ENCODE measurements at regions not wholly inside any gene's neighbourhood (a gene's known extent, or its start where the extent isn't known, plus 50 kb on each side); places are given as distances from the start of the nearest gene placed in this dataset.

DNA sequence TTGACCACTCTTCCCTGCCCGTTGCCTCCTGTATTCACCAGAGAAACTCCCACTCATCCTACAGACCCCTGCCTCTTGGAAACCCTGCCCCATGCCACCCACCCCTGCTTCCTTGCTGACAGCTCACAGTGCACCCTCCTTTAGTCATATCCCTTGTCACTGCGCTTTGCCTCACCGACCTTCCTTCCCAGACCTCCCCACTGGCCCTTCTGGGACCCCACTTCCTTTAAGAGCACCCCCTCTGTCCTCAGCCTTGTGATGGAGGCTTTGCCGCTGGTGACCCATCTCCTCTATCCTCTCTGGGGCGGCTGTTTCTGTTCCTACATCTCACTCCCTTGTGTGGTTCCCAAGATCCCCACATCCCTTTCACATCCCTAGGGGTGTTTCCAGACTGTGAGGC is 92.8 kb upstream of the ZMIZ1 start:
- no peak for DNase-seq

- no peak for DNase-seq
Measured at GRCh38 chr10:78976825-78977755, 91.7 kb upstream of the ZMIZ1 start.

DNA sequence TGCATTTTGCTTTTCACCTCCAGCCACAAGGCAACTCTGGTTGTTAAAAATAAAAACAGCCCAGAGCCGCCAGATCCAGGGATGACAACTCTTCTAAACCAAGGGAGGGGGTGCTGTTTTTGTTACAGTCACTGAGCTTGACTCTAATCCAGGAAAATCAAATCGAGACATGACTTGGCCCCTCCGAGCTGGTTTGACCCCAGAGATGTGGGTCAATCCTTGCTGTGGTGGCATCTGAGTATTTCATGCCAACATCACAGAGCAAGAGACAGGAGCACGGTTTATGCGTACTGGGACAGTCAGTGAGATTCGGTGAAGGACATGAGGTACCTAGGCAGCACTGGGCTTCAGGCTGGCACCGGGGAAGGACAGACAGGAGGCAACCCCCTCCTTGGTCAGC is 88.8 kb upstream of the ZMIZ1 start:
- DNase-seq, result no peak

GRCh38 chr10:78980354-78980753 is 88.4 kb upstream of the ZMIZ1 start:
- no peak for DNase-seq

DNA sequence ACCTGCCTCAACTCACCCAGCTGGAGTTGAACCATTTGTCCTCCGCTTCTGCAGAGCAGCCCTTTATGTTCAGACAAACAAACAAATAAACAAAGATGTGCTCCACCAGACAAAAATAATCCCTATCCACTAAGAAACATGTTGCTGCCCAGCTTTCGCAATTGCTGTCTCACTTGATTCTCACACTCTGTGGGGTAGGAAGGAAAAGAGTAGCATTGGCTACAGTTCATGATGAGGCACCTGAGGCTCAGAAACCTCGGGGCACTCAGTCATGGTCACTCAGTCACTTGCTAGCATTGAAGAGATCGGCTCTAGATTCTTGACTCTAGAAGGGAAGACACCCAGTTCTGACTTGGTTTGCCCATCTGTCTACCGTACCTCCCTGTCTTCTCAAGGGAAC is 88.0 kb upstream of the ZMIZ1 start:
- no peak for DNase-seq

- DNase-seq, result no peak
Measured at GRCh38 chr10:78981257-78981969, 87.4 kb upstream of the ZMIZ1 start.

DNA sequence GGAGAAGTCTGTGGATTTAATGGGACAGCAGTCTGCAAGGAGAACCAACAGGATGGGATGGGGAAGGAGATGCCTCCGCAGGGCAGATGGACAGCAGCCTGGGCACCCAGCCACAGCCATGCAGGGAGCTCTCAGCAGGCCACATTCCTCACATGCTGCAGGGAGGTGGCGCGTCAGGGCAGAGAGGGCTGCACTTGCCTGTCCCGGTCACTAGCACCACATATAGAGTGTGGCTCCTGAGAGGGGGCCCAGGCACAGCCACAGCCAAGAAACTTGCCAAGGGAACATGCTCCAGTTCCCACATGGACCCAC is 86.8 kb upstream of the ZMIZ1 start:
- DNase-seq, result no peak

- no peak for DNase-seq
Measured at GRCh38 chr10:78982726-78983125, 86.0 kb upstream of the ZMIZ1 start.

DNA sequence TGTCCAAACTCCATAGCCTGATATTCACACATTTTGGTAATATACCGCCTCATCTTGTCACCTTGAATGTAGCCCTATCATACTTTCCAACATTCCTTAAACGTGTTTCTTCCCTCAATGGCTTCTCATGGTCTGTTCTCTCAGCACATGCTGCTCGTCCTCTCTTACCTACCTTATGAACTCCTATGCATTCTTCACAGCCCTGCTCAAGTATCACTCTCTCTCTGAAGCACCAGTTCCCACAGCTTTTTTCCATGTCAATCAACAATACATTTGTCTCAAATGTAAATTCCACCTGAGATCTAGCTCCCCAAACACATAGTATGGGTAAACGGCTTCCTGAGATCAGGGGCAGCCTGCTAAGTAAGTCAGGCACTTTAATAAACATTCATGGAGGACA is 85.2 kb upstream of the ZMIZ1 start:
- DNase-seq, result no peak

- no peak for DNase-seq
Measured at GRCh38 chr10:78985973-78986818, 82.6 kb upstream of the ZMIZ1 start.

GRCh38 chr10:78991187-78991586 is 77.6 kb upstream of the ZMIZ1 start:
- no peak for DNase-seq

GRCh38 chr10:78992333-78992732 is 76.4 kb upstream of the ZMIZ1 start:
- no peak for DNase-seq

DNA sequence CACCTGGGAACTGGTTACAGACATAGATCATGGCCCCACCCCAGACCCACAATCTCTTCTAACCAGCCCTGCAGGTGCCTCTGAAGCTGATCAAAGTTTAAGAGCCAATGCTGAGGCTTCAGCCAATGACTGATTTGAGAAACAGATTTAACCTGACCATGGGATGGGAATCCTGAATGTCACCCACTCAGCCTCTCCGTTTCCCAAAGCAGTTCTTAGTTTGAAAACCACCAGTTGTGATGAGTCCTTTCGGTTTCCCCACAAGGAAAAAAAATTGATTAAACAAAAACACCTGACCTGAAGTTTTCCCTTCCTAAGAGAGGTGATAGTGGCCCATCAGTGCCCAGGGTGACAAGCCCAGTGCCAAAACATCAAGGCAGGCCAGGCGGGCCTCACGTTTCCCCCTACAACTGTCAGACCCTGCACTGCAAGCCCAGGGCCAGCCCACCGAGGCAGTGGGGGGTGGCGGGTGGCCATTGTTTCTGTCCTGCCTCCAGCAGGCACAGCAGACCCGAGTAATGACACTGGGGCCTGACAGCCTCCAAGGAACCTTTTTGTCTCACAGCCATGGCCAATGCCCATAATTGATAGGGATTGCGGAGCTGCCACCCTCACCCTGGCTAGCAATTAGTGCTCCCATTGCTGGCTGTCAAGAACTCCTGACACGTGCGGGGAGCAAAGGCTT is 75.4 kb upstream of the ZMIZ1 start:
- no peak for DNase-seq

DNA sequence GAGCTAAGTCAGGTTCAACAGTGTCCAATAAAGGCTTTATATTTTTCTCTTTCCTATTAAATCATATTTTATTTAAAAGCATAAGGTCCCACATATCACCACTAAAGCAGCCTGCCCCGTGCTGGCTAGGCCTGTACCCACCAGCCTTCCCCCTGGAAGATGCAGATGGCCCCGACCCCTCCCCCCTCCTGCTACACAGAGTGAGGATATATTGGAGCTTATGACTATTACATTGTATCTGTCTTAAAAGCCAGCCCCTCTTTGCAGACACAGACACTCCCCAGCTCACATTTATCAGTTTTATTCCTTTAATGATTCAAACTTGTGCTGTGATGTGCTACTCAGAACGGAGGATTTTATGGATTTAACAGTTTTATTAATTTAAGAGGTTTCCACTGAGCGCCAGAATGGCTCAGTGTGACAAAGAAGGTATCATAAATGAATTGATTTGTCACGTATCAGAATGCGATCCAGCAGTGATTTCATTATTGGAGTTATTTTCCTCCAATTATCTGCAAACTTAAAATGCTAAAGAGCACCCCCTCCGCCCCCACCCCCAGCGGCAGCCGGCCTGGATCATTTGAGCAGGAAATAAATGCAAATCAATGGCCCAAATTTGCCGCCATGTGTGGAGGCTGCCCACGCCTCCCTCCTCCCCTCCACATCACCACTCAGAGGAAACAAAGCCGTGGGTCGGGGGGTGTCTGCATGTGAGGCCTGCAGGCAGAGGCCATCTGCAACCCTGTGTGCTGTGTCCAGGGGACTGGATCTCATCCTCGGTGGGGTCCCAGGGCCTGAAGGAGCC is 72.6 kb upstream of the ZMIZ1 start:
- DNase-seq, result no peak

- no peak for DNase-seq
Measured at GRCh38 chr10:78996792-78997129, 72.0 kb upstream of the ZMIZ1 start.

GRCh38 chr10:78997635-78998618 is 70.8 kb upstream of the ZMIZ1 start:
- no peak for DNase-seq

DNA sequence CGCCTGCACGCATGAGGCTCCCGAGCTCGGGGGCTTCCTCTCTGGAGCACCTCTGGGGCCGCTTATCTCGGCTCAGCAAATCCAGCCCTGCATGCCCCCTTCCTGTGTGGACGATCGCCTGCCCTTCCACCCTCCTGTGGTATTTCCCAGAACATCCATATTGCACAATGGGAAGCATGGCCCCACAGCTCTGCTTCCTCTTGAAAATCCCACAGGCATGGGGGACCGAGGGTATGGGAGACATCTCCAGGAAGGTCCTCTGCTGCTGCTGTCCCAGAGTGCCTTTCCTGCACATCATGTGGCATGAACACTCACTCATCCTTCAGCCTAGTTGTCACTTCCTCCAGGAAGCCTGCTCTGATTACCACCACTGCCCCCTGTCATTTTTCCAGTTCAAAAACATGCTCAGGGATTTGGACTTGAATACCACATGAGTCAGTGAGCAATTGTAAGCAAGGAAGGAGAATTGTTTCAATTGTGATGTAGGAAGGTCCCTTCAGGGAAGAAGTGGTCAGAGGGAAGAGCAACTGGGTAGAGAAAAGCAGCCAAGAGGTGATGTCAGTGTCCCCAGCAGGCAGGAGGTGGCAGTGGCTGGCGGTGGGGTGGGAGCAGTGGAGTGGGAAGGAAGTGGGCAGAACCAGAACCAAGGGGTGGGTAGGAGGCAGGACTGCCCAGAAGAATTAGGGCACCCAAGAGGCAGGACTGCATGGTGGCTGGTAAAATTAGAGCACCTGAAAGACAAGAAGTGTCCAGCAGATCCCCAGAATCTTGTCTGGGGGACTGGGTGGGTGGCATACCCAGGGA is 67.5 kb upstream of the ZMIZ1 start:
- DNase-seq, result no peak

DNA sequence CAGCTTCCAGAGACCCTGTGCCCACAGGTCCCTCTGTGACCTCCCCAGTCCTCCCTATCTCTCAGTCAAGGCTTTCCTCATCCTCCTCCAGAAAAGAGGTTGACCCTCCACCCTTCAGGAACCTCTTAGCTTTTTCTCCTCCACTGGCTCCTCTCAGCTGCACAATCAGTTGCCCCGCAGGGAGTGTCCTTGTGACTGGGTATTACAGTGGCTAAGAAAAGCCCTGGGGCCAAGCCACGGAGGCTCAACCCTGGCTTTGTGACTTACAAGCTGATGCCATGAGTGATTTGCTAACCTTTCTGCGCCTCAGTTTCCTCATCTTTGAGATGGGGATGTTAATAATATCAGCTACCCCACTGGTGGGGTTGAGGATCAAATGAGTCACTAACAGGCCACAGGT is 66.4 kb upstream of the ZMIZ1 start:
- no peak for DNase-seq

DNA sequence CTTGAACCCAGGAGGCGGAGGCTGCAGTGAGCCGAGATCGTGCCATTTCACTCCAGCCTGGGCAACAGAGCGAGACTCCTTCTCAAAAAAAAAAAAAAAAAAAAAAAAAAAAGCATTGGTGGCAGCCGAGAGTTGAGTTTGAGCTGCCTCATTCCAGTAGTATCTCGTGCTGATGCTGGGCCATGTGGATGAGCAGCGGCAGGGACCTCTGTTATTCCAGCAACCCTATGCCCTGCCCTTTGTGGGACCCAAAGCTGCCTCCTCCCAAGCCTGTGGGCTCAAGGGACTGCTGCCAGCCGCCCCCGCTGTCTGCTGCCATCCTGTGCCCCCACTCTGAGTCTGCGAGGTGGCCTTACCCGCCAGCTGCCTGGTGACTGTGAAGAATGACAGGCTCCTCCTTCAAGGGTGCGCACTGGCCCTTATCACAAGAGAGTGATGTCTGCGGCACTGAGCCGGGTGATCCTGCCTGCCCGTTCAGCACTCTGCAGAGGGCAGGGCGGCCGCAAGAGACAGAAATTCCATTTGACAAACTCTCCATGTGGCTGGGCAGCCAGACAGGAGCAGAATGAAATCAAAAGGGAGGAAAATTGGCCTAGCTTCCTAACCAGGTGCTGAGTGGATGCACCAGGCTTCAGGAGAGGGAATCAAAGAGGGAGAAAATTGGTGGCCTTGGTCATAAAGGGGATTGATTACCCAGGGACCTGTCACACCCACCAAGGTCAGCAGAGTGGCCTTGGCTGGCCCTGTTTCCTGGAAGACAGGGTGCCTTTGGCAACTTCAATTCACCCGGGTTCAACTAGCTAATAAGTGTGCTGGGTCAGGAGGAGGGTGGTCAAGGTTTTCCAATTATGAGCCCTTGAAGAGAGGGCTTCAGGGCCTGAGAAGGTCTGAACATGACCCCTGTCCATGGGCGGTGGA is 65.3 kb upstream of the ZMIZ1 start:
- DNase-seq, result no peak
